ENCODE measurements at regions not wholly inside any gene's neighbourhood (a gene's known extent, or its start where the extent isn't known, plus 50 kb on each side); places are given as distances from the start of the nearest gene placed in this dataset.

DNA sequence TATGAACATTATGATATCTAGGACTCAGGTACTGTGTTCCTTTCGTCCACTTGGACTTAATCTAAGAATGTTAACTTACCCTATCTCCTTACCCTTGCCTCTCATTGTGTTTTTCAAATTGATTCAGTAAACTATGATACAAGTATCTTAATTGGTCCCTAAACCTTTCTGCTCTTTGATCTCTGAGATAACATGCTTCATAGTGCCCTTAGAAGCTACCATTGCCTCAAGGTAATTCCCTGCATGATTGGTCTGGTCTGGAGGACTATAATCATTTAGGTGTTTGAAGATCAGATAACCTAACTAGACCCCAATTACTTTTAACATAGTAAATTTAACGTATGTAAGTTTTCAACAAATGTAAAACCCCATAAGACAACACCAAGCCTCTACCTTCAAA lies 169.9 kb upstream of the NBEA start:
- TF ChIP-seq POLR2AphosphoS5 (IDR thresholded peaks at IDR 0.05) (no peak), CTCF (IDR thresholded peaks at IDR 0.05) (no peak), EP300 (IDR thresholded peaks at IDR 0.05) (no peak), POLR2A (IDR thresholded peaks at IDR 0.05) (no peak)

Data from gastroesophageal sphincter (tissue), 3 donors.